GM19372 (cell line): ENCODE measurements at regions not wholly inside any gene's neighbourhood (a gene's known extent, or its start where the extent isn't known, plus 50 kb on each side); places are given as distances from the start of the nearest gene placed in this dataset.
"Not testable (repeated sequence)": the region's sequence is repeated elsewhere in the genome, so short reads cannot be mapped to it uniquely, and the experiment has no call there.

Experiments used
- ATAC-seq: cut with Tn5 transposase; IDR thresholded peaks from one replicate; pipeline ENCODE4 v1.9.1; 2021; ENCODE audit warnings: mild to moderate bottlenecking, low read depth, moderate library complexity; ENCODE audit not compliant: unreplicated experiment

- no peak for ATAC-seq
These were observed 87.2 kb upstream of the NCOR2 start for GRCh38 chr12:124654666-124655047.

DNA sequence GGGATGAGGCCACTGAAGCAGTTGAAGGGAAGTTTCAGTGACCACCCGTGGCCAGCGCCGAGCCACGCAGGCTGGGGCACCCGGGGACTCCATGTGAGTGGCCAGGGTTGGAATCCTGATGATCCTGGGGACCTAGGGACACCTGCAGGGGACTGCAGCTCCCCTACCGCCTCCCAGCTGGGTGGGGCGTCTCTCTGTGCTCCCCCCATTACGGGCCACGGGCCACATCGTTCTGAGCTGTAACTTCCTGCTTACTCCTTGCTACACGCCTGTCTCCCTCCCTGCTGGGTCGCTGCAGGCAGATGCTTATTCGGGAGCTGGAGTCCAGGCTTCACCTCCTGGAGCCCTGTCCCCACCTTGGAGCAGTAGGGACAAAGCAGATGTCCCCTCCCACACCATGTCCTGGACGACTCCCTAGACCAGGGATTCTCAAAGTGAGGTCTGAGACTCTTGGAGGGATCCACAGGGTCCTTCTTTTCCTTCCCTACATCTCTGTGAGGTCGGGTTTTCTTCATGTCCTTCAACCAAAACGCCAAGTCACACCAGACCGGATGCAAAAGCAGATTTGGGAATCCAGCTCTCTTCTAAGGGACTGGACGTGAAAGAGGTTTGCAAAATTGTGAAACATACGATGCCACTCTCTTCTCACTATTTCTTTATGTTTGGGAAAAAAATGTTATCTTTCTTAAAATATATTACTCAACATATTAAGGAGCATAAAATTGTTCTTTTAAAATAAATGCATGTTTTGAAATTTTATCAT is 85.9 kb upstream of the NCOR2 start:
- ATAC-seq, result no peak

- ATAC-seq, result no peak
These were observed 85.2 kb upstream of the NCOR2 start for GRCh38 chr12:124652661-124653060.

DNA sequence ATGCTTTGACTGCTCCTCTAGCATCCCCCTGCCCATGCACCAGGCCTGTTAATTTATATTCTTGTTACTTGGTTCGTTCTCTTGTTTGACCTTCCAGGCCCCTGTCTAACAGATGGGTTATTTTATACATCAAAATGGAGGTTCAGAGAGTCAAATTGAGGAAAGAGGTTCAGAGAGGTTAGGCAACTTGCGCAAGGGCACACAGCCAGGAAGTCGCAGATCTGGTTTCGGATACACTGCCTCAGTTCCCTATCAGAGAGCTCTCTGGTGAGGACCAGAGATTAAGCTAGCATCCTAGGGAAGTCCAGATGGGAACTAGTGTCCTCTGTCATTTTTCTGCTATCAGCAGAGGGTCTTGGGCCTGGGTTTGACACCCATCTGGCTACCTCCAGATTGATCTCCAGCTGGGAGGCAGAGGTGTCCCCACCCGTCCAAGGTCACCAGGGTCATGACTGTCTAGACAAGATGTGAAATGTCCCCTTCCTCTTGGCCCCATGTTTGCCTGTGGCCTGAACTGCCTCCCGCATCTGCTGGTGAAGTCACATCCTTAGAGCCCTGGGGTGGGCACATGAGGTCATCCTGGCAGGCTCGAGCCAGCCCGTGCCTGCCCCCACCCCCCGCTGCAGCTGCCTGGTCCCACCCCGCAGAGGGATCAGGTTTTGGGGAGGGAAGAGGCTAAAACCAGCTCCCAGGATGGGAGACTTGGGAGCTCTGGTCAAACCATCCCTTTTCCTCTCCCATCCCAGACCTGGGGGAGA is 84.3 kb upstream of the NCOR2 start:
- no peak for ATAC-seq

DNA sequence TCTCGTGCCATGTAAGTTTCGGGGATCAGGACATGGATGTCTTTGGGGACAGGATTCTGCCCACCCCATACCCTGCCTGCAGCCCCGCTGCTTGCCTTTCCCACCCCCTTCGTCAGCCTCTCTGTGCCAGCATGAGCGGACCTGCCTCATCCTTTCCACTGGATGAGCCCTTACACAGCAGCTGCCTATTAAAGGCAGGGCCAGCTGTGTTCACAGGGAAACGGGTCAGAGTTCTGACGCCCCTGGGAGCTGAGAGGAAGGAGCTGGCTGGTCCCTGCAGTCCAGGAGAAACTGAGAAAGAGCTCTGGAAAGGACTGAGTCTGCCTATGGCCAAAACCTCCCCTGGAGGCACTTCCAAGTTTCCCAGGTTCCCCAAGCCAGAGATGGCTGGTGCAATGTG is 83.5 kb upstream of the NCOR2 start:
- ATAC-seq, result no peak

DNA sequence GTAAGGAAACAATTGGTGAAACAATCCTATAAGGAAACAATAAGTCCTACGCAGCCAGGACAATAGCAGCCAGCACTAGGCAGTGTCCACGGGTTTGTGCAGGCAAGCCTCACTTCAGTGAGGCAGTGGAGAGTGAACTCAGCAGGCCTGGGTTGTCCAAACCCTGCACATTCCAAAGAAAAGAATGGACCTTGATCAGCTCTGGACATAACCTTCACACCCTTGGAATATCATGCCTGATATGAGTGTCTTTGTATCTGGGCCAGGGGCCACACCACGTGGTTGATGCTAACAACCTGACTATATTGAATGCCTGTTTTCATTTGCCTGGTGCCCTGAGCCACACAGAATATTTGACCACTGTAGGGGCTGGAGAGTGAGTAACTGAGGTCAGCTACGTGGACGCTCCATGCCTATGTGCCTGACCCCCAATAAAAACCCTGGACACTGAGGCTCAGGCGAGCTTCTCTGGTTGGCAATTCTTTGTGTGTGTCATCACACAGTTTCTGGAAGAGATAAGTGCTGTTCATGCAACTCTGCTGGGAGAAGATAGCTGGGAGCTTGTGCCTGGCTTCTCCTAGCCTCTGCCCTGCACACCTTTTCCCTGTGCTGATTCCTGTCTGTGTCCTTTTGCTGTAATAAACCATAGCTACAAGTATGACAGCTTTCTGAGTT is 81.4 kb upstream of the NCOR2 start:
- ATAC-seq, result no peak

DNA sequence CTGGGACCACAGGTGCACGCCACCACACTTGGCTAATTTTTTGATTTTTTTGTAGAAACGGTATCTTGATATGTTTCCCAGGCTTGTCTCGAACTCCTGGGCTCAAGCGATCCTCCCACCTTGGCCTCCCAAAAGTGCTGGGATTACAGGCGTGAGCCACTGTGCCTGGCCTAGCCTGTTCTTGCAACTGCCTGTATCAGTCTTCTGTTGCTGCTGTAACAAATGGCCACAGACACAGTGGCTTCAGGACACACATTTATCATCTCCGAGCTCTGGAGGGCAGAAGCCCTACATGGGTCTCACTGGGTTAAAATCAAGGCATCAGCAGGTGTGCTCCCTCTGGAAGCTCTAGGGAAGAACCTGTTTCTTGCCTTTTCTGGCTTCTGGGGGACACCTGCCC is 79.9 kb upstream of the NCOR2 start:
- ATAC-seq, result no peak

GRCh38 chr12:124646385-124647230 is 79.2 kb upstream of the NCOR2 start:
- no peak for ATAC-seq

- no peak for ATAC-seq
These were observed 78.3 kb upstream of the NCOR2 start for GRCh38 chr12:124645530-124646244.

- ATAC-seq, result not testable (repeated sequence)
These were observed 76.4 kb upstream of the NCOR2 start for GRCh38 chr12:124643768-124644167.

DNA sequence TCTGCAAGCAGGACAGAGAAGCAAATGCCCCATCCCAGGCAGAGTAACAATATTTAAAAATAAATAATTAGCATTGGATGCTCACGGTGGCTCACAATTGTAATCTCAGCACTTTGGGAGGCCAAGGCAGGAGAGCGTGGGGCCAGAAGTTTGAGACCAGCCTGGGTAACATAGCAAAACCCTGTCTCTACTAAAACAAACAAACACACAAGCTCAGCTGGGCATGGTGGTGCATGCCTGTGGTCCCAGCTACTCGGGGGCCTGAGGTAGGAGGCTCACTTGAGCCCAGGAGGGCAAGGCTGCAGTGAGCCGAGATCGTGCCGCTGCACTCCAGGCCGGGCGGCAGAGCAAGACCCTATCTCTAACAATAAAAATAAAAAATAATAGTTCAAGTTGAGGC is 74.7 kb upstream of the NCOR2 start:
- no peak for ATAC-seq

DNA sequence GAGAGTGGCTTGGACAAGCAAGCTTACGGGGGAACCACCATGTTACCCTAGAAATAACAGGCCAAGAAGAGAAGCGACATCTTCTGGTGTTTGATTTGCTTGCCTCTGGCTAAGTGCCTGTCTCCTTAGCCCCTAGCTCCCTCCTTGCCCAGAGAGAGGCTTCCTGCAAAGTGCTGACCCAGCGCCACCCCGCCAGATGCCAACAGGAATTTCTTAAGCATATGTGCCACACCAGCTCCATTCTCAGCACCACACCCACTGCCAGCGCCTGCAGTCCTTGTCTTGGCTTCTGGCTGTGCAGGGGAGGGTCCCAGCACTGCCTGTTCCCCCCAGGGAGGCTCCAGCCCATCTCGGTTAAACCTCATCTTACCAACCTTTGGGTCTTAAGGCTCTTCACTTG is 74.2 kb upstream of the NCOR2 start:
- ATAC-seq, result no peak

DNA sequence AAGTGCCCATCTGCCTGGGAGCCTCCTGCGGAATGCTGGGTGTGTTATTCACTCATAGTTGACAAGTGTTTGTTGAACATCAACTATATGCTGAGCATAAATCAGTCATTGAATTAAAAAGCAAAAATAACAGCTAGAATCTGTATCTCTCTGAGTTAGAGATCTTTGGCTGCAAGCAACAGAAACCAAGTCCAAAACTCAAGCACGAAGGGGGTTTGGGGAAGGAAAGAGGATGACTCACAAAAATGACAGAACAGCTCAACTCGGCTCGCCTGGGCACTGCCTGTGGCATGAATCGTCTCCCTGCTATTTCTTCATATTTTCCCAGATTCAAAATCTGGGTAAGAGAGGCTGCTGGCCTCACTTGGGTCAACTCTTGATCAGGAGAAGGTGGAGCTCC is 72.6 kb upstream of the NCOR2 start:
- no peak for ATAC-seq

GRCh38 chr12:124639122-124639806 is 71.9 kb upstream of the NCOR2 start:
- no peak for ATAC-seq

DNA sequence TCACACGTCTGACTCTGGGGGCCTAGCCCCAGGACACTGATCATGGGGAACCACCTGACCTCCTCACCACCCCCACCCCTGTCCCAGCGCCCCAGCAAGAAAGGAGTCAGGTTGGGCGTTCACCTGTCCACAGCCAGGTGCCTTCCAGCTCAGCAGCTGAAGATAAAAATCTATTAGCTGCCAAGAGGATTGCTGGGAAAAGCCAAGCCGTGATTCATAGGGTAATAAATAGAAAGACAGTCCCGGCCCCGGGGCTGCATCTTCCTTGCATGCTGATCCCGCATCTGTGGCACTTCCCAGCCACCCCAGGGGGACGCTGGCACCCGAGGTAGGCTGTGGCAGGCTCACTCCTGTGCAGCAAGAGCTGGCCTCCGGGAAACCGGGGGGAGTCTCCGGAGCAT is 70.2 kb upstream of the NCOR2 start:
- ATAC-seq, result no peak

DNA sequence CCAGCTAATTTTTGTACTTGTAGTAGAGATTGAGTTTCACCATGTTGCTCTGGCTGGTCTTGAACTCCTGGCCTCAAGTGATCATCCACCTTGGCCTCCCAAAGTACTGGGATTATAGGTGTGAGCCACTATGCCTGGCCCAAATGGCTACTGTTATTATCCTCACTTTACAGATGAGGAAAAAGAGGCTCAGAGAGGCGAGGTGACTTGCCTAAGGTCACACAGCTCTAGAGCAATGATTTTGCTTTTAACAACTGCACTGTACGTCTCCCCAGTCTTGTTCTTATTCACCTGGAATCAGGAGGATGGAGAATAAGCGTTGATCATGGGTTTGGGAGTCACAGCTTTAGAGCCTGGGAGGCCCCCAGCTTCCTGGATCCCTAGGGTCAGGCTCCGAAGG is 69.8 kb upstream of the NCOR2 start:
- no peak for ATAC-seq

- no peak for ATAC-seq
These were observed 68.9 kb upstream of the NCOR2 start for GRCh38 chr12:124636138-124636978.

GRCh38 chr12:124635316-124635715 is 67.9 kb upstream of the NCOR2 start:
- ATAC-seq, result no peak
